HG03097 (cell line): ENCODE measurements at regions not wholly inside any gene's neighbourhood (a gene's known extent, or its start where the extent isn't known, plus 50 kb on each side); places are given as distances from the start of the nearest gene placed in this dataset.

Experiments used
- ATAC-seq: cut with Tn5 transposase; IDR thresholded peaks from one replicate; pipeline ENCODE4 v1.9.1; 2021; ENCODE audit not compliant: unreplicated experiment, low FRiP score

DNA sequence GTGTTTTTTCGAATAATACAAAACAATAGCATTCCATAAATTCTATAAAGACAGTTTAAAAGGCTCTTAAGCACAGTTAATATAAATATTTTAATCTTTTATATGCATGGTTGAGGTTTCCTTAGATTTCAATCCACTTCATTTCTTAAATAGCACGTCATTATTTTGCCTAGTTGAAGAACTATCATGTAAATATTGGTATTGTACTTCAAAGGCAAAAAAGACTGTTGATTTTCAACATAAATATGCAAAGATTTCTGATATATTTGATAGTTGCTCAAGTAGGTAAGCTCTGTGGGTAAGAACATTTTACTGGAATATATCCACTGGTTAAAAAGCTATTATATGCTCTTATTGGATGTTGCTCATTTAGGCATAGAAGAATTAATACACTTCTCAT, 458.6 kb downstream of the NR2F1-AS1 start:
- ATAC-seq = no peak

DNA sequence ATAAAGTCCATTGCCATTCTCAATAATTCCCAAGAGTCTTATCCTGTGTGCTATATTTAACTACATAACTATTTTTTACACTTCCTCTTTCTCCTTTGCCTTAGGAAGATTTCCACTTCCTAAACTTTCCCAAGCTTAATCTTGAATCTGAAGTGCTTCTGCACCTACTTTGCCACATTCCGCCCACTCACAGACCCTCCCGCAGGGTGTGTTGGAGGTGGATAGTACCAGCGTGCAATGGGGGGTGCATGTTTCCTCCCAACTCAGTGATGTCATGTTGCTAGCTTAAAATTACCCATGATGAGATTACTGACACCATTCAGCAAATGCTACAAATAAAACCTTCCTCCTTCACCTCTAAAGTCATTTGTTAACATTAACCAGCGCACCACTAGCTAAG, 460.2 kb downstream of the NR2F1-AS1 start:
- no peak for ATAC-seq

DNA sequence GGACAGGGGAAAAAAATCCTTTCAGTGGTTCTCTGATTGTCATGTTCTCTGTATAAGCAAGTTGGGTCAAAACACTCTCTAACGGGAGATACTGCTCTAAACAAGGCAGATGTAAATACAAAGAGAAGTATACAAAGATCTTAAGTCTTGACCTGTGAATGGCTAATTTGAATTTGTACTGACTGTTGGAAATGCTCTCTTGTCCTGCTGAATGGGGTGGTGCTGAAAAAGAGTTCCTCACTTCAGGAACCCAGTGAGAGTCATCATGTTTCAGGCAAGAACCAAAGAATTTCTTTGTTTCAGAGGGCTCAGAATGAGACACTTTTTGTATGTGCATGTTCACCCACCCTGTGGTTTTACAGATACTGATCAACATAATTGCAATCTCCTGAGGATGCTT, 461.0 kb downstream of the NR2F1-AS1 start:
- no peak for ATAC-seq

DNA sequence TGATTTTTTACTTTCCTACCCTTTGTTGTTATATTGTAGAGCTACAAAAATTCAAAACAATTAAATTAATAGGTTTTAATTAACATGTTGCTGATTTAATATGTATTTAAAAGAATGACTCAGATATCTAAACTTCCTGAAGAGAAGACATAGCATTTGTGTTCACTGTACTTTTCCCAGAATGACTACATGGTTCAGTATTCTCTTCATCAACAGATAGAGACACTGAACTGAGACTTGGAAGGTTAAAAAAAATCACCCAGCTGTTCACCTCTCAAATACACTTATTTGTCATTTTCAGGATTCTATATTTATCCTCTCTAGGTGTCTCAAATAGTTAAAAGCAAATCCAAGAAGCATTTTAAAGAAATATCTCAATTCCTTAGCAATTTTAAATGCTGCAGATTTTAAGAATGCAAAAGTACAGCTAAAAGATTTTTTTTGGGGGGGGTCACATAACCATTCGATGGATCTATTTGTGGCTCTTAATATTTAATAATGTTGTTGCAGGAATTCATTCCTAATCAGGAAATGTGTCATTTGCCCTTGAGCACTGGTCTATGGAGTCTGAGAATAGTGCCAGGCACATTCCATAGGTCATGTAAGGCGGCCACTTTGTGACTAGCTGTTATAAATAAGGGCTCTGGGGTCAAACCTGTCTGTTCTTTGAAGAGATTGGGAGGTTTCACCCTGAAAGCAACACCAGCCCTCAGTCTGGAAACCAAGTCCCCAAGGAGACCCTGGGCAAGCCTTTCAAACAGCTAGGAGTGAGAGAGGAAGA, 463.1 kb downstream of the NR2F1-AS1 start:
- no peak for ATAC-seq

GRCh38 chr5:93107805-93108520, 473.1 kb downstream of the NR2F1-AS1 start:
- no peak for ATAC-seq

- ATAC-seq = no peak
Observed at GRCh38 chr5:93107141-93107540, 473.9 kb downstream of the NR2F1-AS1 start.

DNA sequence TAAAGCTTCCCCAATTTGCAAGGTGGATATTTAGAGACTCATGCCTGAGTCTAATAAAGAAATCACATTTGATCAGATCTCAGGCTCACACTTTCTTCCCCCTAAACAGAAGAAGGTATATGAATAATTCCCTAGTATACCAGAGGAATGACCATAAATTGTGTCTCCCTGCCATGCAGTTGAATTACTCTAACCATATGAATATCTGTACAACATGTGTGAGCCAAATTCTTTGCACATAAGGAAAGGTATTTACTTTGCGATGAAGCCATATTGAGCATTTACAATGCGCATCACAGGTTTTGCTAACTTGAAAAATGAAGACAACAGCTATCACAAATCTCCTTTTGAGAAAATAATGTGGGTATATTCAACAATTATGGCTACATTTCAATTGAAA, 479.4 kb downstream of the NR2F1-AS1 start:
- no peak for ATAC-seq

DNA sequence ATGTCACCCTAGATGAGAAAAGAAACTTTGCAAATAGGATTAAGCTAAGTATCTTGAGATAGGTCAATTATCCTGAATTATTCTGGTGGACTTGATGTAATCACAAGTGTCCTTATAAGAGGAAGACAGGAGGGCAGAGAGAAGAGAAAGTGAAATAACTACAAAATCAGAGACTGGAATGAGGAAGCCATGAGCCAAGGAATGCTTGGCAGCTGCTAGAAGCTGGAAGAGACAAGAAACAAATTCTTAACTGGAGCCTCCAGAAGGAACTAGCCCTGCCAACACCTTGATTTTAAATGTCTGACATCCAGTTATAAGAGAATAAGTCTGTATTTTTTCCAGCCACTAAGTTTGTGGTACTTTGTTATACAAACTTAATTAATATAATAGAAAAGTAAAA, 480.0 kb downstream of the NR2F1-AS1 start:
- ATAC-seq = no peak

- ATAC-seq = no peak
Observed at GRCh38 chr5:93100428-93100827, 480.6 kb downstream of the NR2F1-AS1 start.

- no peak for ATAC-seq
Observed at GRCh38 chr5:93099902-93100347, 481.1 kb downstream of the NR2F1-AS1 start.

GRCh38 chr5:93096561-93096960, 484.5 kb downstream of the NR2F1-AS1 start:
- ATAC-seq = no peak

- ATAC-seq = no peak
Observed at GRCh38 chr5:93092349-93093105, 488.5 kb downstream of the NR2F1-AS1 start.

- ATAC-seq = no peak
Observed at GRCh38 chr5:93090698-93091097, 490.3 kb downstream of the NR2F1-AS1 start.

GRCh38 chr5:93088592-93089389, 492.2 kb downstream of the NR2F1-AS1 start:
- ATAC-seq = no peak

- no peak for ATAC-seq
Observed at GRCh38 chr5:93087326-93087725, 493.7 kb downstream of the NR2F1-AS1 start.

GRCh38 chr5:93082981-93083380, 498.0 kb downstream of the NR2F1-AS1 start:
- ATAC-seq = no peak

GRCh38 chr5:93079046-93079445, 502.0 kb downstream of the NR2F1-AS1 start:
- no peak for ATAC-seq

DNA sequence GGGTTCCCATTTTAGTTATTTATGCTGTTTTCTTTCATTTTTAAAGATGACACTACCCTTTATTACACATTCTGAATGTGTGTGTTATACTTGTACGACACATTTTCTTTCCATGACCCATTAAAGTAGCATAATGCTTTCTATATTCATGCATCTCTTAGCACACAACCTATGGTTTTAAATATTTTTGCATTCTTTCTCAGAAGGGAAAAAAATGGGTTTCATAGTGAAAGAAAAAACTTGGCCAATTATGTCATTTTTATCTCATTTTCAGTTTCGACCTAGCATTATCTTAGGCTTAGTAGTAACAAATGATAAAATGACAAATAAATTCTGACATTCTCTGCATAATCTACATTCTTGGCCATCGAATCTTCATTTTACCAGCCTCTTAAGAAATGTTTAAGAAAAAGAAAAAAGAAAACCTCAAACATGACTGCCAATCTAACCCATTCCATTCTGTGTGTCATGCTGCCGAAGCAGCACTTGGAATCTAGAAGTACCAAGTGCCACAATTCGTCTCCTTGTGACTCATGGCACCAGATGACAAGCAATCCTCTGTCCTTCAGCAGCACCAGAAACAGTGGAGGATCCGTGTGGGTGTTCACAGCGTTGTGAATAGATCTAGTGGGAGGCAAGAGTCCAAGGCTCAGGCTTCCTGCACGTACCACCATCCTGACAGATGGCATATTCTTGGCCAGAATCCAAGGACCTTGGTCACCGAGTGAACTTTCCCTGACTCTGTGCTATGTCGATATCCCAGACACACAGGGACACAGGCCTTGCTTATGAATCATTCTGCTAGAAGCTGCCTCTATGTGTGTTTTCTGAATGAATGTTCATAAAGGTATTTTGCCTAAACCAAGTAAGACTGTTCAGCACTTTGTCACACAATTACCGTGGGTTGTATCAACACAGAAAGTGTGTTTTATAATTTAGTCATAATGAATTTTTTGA, 502.7 kb downstream of the NR2F1-AS1 start:
- peak; percentile 55 for ATAC-seq

- no peak for ATAC-seq
Observed at GRCh38 chr5:93076566-93076965, 504.5 kb downstream of the NR2F1-AS1 start.
